ENCODE measurements at regions not wholly inside any gene's neighbourhood (a gene's known extent, or its start where the extent isn't known, plus 50 kb on each side); places are given as distances from the start of the nearest gene placed in this dataset.

GRCh38 chr20:63138855-63139341 is 77.0 kb downstream of the YTHDF1 start:
- TF ChIP-seq CTCF (IDR thresholded peaks at IDR 0.05), result no peak
- no peak for TF ChIP-seq ZFP36 (IDR thresholded peaks at IDR 0.05; ENCODE audit: borderline replicate concordance, partially characterized antibody)
- TF ChIP-seq USF2 (IDR thresholded peaks at IDR 0.05), result no peak
- TF ChIP-seq JUN (IDR thresholded peaks at IDR 0.05), result no peak
- TF ChIP-seq PHF8 (IDR thresholded peaks at IDR 0.05; ENCODE audit: borderline replicate concordance, low read depth), result no peak
- no peak for TF ChIP-seq ZNF302 (CRISPR knock-in tag; IDR thresholded peaks at IDR 0.05)
- TF ChIP-seq EP300 (IDR thresholded peaks at IDR 0.05), result no peak
- no peak for TF ChIP-seq MYC (IDR thresholded peaks at IDR 0.05; ENCODE audit: borderline replicate concordance, low read length)
- TF ChIP-seq BHLHE40 (IDR thresholded peaks at IDR 0.05; ENCODE audit: low read depth, low read length), result no peak
- no peak for TF ChIP-seq CEBPB (IDR thresholded peaks at IDR 0.05)
- TF ChIP-seq REST (IDR thresholded peaks at IDR 0.05), result no peak
- TF ChIP-seq RNF2 (IDR thresholded peaks at IDR 0.05; ENCODE audit: borderline replicate concordance, low read depth), result peak; percentile 77; the same call in 1 of the 2 replicates
